HL-60 (cell line): ENCODE measurements at regions not wholly inside any gene's neighbourhood (a gene's known extent, or its start where the extent isn't known, plus 50 kb on each side); places are given as distances from the start of the nearest gene placed in this dataset.

Experiments
- DNase-seq, 2 experiments: peaks; one replicate each; pipeline ENCODE4 v3.0.0-alpha.2; 2010 to 2020; ENCODE audit warnings: low read depth in 1 of 2, low spot score in 1 of 2
- H3K27ac ChIP-seq: fragments of 250-450 bp; sonication (Bioruptor Pico); replicated peaks from 2 replicates; pipeline ENCODE4 v1.5.1; 2020; ENCODE audit warnings: mild to moderate bottlenecking, moderate library complexity
- H3K27me3 ChIP-seq: fragments of 250-450 bp; sonication (Bioruptor Pico); 2 replicates; pipeline ENCODE4 v1.5.1; 2021; ENCODE audit warnings: mild to moderate bottlenecking, moderate library complexity; ENCODE audit not compliant: insufficient read depth, poor library complexity, severe bottlenecking
- H3K4me3 ChIP-seq: replicated peaks from 2 replicates; pipeline ENCODE4 v1.5.1; 2011; ENCODE audit warnings: mild to moderate bottlenecking, control low read depth, low read length; ENCODE audit not compliant: insufficient read depth
- GABPA ChIP-seq: IDR thresholded peaks from 2 replicates; pipeline ENCODE4 v1.6.1; 2012; ENCODE audit warnings: low read depth
- POLR2AphosphoS5 ChIP-seq: IDR thresholded peaks from 2 replicates; pipeline ENCODE4 v1.6.1; 2012; ENCODE audit warnings: low read depth
- SPI1 ChIP-seq: IDR thresholded peaks from 2 replicates; pipeline ENCODE4 v1.6.1; 2012; ENCODE audit warnings: low read depth, mild to moderate bottlenecking, borderline replicate concordance
- TF ChIP-seq, protein P1 (sequence below): IDR thresholded peaks from 2 replicates; pipeline ENCODE4 v1.6.1; 2012; ENCODE audit warnings: low read depth; ENCODE audit not compliant: insufficient replicate concordance
- TF ChIP-seq, protein P2 (sequence below): IDR thresholded peaks from one replicate; pipeline ENCODE4 v1.5.1; 2011; ENCODE audit warnings: low read length, control low read depth, inconsistent platforms; ENCODE audit not compliant: insufficient read depth

DNA sequence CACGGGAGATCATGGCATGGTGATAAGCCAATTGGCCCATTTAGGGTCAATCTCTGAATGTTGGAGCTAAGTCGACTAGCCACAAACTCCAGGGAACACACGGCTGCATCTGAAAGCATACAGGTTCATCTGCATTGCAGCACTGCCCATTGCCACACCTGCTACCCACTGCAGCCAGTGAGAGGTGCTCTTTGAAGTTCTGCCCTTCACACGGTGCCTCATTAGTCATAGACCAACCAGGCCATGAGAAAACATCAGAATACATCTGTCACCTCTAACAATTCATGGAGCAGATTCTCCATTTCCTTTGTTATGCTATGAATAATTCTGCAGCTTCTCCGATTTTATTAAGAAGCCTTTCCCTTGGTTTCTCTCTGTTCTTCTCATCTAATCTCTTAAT, 65.7 kb upstream of the FAM204A start:
- TF ChIP-seq SPI1 (no peak), GABPA (no peak), POLR2AphosphoS5 (no peak)
- TF ChIP-seq, protein P1, sequence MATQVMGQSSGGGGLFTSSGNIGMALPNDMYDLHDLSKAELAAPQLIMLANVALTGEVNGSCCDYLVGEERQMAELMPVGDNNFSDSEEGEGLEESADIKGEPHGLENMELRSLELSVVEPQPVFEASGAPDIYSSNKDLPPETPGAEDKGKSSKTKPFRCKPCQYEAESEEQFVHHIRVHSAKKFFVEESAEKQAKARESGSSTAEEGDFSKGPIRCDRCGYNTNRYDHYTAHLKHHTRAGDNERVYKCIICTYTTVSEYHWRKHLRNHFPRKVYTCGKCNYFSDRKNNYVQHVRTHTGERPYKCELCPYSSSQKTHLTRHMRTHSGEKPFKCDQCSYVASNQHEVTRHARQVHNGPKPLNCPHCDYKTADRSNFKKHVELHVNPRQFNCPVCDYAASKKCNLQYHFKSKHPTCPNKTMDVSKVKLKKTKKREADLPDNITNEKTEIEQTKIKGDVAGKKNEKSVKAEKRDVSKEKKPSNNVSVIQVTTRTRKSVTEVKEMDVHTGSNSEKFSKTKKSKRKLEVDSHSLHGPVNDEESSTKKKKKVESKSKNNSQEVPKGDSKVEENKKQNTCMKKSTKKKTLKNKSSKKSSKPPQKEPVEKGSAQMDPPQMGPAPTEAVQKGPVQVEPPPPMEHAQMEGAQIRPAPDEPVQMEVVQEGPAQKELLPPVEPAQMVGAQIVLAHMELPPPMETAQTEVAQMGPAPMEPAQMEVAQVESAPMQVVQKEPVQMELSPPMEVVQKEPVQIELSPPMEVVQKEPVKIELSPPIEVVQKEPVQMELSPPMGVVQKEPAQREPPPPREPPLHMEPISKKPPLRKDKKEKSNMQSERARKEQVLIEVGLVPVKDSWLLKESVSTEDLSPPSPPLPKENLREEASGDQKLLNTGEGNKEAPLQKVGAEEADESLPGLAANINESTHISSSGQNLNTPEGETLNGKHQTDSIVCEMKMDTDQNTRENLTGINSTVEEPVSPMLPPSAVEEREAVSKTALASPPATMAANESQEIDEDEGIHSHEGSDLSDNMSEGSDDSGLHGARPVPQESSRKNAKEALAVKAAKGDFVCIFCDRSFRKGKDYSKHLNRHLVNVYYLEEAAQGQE, result no peak
- TF ChIP-seq, protein P2, sequence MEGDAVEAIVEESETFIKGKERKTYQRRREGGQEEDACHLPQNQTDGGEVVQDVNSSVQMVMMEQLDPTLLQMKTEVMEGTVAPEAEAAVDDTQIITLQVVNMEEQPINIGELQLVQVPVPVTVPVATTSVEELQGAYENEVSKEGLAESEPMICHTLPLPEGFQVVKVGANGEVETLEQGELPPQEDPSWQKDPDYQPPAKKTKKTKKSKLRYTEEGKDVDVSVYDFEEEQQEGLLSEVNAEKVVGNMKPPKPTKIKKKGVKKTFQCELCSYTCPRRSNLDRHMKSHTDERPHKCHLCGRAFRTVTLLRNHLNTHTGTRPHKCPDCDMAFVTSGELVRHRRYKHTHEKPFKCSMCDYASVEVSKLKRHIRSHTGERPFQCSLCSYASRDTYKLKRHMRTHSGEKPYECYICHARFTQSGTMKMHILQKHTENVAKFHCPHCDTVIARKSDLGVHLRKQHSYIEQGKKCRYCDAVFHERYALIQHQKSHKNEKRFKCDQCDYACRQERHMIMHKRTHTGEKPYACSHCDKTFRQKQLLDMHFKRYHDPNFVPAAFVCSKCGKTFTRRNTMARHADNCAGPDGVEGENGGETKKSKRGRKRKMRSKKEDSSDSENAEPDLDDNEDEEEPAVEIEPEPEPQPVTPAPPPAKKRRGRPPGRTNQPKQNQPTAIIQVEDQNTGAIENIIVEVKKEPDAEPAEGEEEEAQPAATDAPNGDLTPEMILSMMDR, result no peak
- H3K27ac ChIP-seq, result no peak overlapping the region
- no peak for DNase-seq
- H3K27me3 ChIP-seq, result no peaks in the 10 kb centered on the region
- no peak overlapping the region for H3K4me3 ChIP-seq

DNA sequence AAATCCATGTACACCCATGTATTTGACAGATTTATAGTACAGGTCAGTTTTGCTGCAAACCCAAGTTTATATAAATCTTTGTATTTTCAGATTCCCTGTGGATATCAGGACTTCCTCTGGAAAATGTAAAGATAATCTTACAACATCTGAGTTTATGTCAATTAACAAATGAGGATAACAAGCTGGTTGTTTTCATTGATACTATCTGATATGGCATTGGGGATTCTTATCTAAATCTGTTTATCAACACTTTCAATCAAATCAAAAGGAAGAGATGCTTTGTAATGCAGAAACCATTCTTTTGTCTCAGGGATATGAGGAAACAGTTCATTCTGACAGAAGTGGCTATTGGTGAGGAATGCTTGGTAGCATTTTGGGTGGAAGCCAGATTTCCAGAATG, 64.9 kb upstream of the FAM204A start:
- TF ChIP-seq POLR2AphosphoS5 (no peak), SPI1 (no peak), GABPA (no peak)
- TF ChIP-seq, protein P1, result no peak
- TF ChIP-seq, protein P2, result no peak
- DNase-seq, result no peak
- Histone ChIP-seq H3K27me3 (no peaks in the 10 kb centered on the region), H3K4me3 (no peak overlapping the region), H3K27ac (no peak overlapping the region)

DNA sequence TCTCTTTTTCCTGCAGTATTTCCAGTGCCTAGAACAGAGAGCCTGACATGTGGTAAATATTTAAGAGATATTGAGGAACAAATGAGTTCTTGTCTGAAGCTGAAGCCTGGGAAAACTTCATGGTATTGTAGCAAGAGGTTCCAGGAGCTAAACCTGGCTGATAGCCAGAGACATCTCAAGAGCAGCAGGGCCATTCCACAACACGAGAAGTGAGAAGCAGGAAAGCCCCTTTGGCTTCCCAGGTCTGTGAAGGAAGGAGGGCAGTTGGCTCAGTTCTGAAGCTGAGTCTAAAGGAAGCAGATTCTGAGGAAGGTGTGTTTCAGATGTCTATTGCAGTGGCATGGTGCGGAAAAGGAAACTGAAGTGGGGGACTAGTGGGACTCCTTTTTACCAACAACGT, 63.8 kb upstream of the FAM204A start:
- TF ChIP-seq GABPA, result no peak
- DNase-seq, result no peak
- Histone ChIP-seq H3K27ac (no peak overlapping the region), H3K4me3 (no peak overlapping the region), H3K27me3 (no peaks in the 10 kb centered on the region)

DNA sequence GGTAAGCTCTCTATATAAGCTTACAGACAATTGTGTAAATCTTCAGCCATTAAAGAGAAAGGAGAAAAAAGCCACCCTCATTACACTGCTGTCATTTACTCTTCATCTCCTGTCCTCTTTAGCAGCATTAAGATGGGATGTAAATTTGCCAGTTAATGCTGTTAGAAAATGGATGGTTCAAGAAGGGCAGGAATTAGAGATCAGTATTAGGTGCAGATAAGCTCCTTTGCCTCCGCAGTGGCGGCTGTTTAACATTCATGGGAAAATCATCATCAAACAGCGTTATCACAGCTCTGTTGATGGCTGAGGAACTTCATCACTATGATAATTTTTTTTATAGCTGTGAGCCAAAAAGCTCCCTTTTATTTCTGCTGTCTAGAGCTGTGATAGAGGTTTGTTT, 61.8 kb upstream of the FAM204A start:
- TF ChIP-seq GABPA (no peak), POLR2AphosphoS5 (no peak), SPI1 (no peak)
- TF ChIP-seq, protein P2, result no peak
- TF ChIP-seq, protein P1, result no peak

More for the DNA sequence above, 61.8 kb upstream of the FAM204A start:
- no peak overlapping the region for H3K4me3 ChIP-seq
- no peak overlapping the region for H3K27ac ChIP-seq
- H3K27me3 ChIP-seq, result no peaks in the 10 kb centered on the region
- DNase-seq, result no peak
